ENCODE measurements at regions not wholly inside any gene's neighbourhood (a gene's known extent, or its start where the extent isn't known, plus 50 kb on each side); places are given as distances from the start of the nearest gene placed in this dataset.
"Not testable (repeated sequence)": the region's sequence is repeated elsewhere in the genome, so short reads cannot be mapped to it uniquely, and the experiment has no call there.

DNA sequence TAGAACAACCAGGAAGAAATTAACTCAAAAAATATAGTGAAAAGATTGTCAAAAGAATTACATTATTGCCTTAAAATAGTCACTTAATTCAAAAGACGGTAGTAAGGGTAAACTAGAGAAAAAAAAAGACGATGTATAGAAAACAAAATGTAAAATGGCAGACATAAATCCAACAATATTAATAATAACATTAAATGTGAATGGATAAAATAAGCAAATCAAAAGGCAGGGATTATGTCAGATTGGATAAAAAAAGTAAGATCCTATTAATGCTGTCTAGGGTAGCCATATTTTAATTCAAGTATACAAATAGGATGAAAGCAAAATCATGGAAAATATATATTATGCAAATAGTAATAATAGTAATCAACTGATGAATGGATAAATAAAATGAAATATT, 134.0 kb upstream of the ADCY2 start:
- no peak for DNase-seq (ENCODE audit: low read depth)
- no peak overlapping the region for H3K4me3 ChIP-seq (ENCODE audit: low read length)
- TF ChIP-seq, protein P1, sequence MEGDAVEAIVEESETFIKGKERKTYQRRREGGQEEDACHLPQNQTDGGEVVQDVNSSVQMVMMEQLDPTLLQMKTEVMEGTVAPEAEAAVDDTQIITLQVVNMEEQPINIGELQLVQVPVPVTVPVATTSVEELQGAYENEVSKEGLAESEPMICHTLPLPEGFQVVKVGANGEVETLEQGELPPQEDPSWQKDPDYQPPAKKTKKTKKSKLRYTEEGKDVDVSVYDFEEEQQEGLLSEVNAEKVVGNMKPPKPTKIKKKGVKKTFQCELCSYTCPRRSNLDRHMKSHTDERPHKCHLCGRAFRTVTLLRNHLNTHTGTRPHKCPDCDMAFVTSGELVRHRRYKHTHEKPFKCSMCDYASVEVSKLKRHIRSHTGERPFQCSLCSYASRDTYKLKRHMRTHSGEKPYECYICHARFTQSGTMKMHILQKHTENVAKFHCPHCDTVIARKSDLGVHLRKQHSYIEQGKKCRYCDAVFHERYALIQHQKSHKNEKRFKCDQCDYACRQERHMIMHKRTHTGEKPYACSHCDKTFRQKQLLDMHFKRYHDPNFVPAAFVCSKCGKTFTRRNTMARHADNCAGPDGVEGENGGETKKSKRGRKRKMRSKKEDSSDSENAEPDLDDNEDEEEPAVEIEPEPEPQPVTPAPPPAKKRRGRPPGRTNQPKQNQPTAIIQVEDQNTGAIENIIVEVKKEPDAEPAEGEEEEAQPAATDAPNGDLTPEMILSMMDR (conservative IDR thresholded peaks at IDR 0.05; ENCODE audit: low read length) = no peak

DNA sequence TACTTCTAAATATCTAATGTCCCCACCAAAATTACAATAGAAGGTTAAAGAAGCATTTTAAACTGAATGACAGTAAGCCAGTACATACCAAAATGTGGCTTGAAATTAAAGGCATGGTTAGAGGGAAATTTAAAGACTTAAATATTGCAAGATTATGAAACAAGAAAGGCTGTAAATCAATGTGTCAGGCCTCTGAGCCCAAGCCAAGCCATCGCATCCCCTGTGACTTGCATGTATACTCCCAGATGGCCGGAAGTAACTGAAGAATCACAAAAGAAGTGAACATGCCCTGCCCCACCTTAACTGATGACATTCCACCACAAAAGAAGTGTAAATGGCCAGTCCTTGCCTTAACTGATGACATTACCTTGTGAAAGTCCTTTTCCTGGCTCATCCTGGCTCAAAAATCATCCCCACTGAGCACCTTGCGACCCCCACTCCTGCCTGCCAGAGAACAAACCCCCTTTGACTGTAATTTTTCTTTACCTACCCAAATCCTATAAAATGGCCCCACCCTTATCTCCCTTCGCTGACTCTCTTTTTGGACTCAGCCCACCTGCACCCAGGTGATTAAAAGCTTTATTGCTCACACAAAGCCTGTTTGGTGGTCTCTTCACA, 132.4 kb upstream of the ADCY2 start:
- not testable (repeated sequence) for DNase-seq (ENCODE audit: low read depth); H3K4me3 ChIP-seq (ENCODE audit: low read length)

DNA sequence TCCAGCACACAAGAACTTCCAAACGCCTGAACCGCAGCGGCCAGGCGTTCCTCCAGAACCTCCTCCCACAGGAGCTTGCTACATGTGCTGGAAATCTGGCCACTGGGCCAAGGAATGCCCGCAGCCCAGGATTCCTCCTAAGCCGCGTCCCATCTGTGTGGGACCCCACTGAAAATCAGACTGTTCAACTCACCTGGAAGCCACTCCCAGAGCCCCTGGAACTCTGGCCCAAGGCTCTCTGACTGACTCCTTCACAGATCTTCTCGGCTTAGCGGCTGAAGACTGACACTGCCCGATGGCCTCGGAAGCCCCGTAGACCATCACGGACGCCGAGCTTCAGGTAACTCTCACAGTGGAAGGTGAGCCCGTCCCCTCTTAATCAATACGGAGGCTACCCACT, 130.2 kb upstream of the ADCY2 start:
- not testable (repeated sequence) for DNase-seq (ENCODE audit: low read depth); H3K4me3 ChIP-seq (ENCODE audit: low read length)

DNA sequence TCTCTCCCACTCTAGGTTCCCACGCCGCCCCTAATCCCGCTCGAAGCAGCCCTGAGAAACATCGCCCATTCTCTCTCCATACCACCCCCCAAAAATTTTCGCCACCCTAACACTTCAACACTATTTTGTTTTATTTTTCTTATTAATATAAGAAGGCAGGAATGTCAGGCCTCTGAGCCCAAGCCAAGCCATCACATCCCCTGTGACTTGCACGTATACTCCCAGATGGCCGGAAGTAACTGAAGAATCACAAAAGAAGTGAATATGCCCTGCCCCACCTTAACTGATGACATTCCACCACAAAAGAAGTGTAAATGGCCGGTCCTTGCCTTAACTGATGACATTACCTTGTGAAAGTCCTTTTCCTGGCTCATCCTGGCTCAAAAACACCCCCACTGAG, 127.2 kb upstream of the ADCY2 start:
- not testable (repeated sequence) for DNase-seq (ENCODE audit: low read depth); H3K4me3 ChIP-seq (ENCODE audit: low read length)

DNA sequence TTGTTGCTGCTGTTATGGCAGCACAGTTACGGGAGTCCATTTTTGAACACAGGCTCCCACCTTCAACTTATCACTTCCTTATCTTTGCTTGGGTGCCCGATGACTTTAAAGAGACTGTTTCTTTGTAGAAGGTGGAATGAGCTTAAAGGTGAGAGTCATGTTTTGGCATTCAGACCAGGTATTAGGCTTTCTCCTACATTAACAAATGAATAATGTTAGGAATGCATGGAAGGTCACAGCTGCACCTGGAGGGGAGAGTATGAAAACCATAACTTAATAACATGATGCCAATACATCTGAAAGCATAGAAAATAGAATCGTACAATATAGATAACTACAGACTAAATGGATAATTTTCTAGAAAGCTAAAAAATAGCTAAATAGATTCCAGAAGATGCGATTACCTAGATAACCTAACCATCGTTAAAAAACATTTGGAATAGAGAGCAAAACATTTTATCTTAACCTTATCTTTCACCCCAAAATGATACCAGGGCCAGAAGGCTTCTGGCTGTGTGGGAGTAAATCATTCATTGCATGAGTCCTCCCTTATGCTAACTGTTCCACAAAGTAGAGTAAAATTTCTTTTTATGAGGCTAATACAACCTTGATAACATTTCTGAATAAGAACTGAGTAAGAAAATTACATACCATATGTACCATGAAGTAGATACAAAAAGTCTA, 126.2 kb upstream of the ADCY2 start:
- TF ChIP-seq, protein P1 (conservative IDR thresholded peaks at IDR 0.05; ENCODE audit: low read length) = no peak

DNA sequence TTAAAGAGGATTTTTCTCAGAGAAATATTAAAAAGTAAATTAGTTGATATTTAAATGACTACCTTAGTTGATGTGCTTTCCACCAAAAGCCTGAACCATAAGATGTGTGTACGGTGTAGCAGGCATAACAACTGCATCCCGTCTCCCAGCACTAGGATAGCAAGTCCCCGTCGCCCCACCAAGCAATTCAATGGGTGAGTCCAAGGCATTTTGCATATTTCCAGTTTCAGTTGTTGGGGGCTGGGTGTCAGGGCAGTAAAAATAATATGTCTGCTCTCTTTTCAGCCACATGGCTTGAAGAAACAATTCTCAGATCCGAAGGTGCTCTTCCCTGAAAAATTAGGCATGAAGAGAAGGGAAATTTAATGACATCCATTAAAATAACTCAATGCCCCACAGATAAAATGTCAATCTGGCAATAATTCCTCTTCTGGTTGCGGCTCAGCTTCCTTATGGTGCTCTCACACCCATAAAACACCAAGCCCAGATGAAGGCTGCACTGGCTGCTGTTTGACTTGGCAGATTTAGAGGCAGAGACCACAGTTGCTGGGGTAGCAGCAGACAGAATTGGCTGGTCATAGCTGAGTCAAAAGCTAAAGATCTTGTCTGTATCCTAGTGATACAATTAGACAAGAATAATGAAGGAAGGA, 124.4 kb upstream of the ADCY2 start:
- H3K4me3 ChIP-seq (ENCODE audit: low read length) = no peak overlapping the region
- DNase-seq (ENCODE audit: low read depth) = no peak
- TF ChIP-seq, protein P1 (conservative IDR thresholded peaks at IDR 0.05; ENCODE audit: low read length) = no peak

More for the DNA sequence above, 126.2 kb upstream of the ADCY2 start:
- H3K4me3 ChIP-seq (ENCODE audit: low read length) = no peak overlapping the region
- no peak for DNase-seq (ENCODE audit: low read depth)

DNA sequence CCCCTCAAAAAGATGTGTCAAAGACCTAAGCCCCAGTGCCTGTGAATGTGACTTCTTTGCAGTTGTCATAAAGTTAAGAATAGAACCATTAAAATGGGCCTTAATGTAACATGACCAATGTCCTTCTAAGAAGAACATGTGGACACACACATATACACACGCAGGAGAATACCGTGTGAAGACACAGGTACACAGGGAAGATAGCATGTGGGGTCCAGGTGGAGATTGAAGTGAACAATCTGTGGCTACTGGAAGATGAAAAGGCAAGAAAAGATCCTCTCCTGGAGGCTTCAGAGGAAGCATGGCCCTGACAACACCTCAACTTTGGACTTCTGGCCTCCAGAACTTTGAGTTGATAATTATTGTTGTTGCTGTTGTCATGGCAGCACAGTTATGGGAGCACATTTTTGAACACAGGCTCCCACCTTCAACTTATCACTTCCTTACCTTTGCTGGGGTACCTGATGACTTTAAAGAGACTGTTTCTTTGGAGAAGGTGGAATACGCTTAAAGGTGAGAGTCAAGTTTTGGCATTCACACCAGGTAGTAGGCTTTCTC, 123.5 kb upstream of the ADCY2 start:
- TF ChIP-seq, protein P1 (conservative IDR thresholded peaks at IDR 0.05; ENCODE audit: low read length) = no peak
- H3K4me3 ChIP-seq (ENCODE audit: low read length) = no peak overlapping the region
- DNase-seq (ENCODE audit: low read depth) = no peak

DNA sequence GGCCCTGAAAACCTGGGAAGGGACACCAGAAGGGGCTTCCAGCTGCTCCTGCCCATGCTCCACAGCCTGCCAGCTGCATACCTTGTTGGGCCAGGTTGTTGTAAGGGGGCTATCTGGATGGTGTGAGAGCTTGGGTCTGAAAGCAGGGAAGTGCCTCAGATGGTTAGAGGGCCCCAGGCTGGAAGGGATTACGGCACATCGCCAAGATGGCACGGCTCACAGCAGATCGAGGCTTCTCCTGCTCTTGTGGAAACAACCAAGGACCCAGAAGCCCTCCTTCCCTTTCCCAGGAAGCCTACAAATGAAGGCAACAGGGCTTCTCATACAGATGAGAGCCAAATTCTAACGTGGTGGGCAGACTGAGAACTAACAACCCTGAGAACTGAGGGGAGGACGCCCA, 121.7 kb upstream of the ADCY2 start:
- TF ChIP-seq, protein P1 (conservative IDR thresholded peaks at IDR 0.05; ENCODE audit: low read length) = no peak

DNA sequence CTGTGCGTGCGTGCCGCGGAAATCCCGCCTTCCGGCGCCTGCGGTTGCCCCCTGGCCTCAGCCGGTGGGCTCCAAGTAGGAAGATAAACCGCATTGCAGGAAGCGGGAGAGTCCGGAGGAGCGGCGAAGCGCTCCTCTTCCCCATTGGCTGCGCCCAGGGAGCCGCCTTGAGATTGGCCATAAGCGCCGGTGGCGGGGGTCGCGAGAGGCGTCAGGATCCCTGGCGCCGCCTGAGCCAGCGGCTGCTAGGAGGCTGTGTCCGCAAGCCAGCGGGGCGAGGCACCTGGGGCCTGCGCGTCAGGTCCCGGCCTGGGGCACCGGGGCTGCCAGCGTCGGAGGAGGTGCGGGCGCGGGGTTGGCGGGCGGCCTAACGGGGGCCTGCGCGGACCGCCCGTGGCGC, 106.3 kb upstream of the ADCY2 start:
- not testable (repeated sequence) for H3K4me3 ChIP-seq (ENCODE audit: low read length); DNase-seq (ENCODE audit: low read depth)

More for the DNA sequence above, 121.7 kb upstream of the ADCY2 start:
- DNase-seq (ENCODE audit: low read depth) = no peak
- H3K4me3 ChIP-seq (ENCODE audit: low read length) = no peak overlapping the region

DNA sequence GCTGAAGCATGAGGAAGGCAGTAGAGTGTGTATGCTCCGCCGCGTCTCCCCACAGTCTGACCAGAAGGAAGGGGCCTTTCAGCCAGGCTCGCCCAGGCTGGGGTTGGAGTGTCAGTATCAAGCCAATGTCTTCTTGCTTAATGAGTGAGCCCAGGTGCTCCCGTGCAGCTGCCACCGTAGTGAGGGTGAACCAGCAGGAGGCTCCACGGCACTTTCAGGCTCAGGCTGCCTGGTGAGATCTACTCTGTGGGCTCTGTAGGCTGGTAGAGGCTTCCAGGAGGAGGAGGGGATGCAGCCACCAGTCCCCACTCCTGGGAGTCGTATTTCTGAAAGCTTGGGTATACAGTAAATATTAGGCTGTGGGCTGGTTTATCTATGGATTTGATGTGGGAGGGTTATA, 98.1 kb upstream of the ADCY2 start:
- H3K4me3 ChIP-seq (ENCODE audit: low read length); DNase-seq (ENCODE audit: low read depth): not testable (repeated sequence)

DNA sequence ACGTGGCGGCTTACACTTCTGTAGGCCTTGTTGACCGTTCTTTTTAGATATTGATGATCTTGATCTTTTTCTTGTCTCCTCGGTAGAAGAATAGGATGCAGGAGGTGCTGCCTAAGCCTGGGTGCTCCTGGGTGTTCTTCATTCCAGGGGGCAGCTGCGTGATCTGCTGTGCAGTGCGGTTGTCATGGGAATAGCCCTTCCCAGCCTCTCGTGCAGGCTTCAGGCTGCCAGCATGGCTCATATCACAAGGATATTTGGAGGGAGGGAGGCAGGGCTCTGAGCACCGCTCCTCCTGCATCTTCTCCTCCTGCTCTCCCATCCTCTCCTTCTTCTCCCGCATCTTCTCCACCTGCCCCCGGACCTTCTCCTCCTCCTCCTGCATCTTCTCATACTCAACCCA, 96.2 kb upstream of the ADCY2 start:
- not testable (repeated sequence) for DNase-seq (ENCODE audit: low read depth); H3K4me3 ChIP-seq (ENCODE audit: low read length)

DNA sequence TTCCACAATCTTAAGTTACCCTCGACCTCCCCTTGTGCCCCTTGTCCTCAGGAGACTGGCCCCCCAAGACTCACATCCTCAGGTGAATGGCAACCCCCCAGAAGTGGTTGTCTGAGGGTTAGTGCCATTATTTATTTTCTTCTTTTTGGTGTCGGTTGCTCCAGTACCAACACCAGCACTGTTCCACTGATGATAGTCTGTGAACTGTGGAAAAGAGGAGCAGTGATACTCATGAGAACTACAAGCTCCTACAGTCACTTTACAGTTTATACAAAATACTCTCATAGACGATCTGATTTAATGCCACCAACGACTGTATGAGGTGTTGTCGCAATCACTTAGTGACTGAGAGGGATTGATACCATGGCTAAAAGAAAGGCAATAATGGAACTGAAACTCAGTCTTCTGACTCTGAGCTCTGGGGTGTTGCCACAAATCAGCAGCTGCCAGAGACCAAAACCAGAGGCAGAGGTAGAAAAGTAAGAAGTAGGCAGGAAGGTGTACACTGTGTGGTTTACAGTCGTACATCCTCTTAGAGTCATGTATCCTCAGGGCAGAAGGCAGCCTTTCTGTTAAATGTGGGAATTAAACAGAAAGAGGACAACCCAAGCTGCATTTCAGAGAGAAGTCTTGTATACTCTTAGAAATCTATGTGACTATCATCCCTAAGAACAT, 90.8 kb upstream of the ADCY2 start:
- H3K4me3 ChIP-seq (ENCODE audit: low read length) = not testable (repeated sequence)

More for the DNA sequence above, 90.8 kb upstream of the ADCY2 start:
- DNase-seq (ENCODE audit: low read depth) = not testable (repeated sequence)

Data from AG10803 (cell line).